ENCODE measurements at regions not wholly inside any gene's neighbourhood (a gene's known extent, or its start where the extent isn't known, plus 50 kb on each side); places are given as distances from the start of the nearest gene placed in this dataset.

GRCh38 chr4:84070289-84070688 lies 428.8 kb downstream of the NKX6-1 start:
- CTCF ChIA-PET = interaction anchor here (0.6 kb wide), 1 partner anchor 972 kb away, joined by 4 read pairs; no protein-coding TSS in a partner anchor
- WGBS, 2 experiments (ENCODE audit: extremely low coverage in 2 of 2, insufficient read length in 1 of 2) = 4% methylated on average over 3 of the region's 11 CpGs; no CpG with 5 or more reads in 1 of the 2 experiments

More at GRCh38 chr4:84070289-84070688, 428.8 kb downstream of the NKX6-1 start:
- H2AFZ ChIP-seq (replicated peaks; ENCODE audit: low read length, poor library complexity) = peak overlapping the region; percentile 41
- H3K18ac ChIP-seq (ENCODE audit: low read depth, low read length) = no peak overlapping the region
- DNase-seq (no peak), ATAC-seq (ENCODE audit: low read depth) (no peak)
- H3K56ac ChIP-seq (ENCODE audit: extremely low read depth, insufficient read depth, low read length) = no peak overlapping the region
- H4K8ac ChIP-seq (ENCODE audit: low read depth in 2 of 2, low read length in 2 of 2) = no peak overlapping the region
- no peak overlapping the region for H3K9ac ChIP-seq (ENCODE audit: low read depth, low read length)
- intact Hi-C loops (cut with micrococcal nuclease) (no loop called here), dilution Hi-C loops (cut with HindIII; ENCODE audit: low sequenced_read_pairs, unreplicated experiment) (no loop called here), in situ Hi-C loops (cut with MboI; ENCODE audit: low sequenced_read_pairs) (no loop called here)
- TF ChIP-seq ELK1 (IDR thresholded peaks at IDR 0.05; ENCODE audit: borderline replicate concordance, low read depth, low read length) (no peak), MXI1 (IDR thresholded peaks at IDR 0.05; ENCODE audit: borderline replicate concordance, low read depth, low read length) (no peak), USF2 (IDR thresholded peaks at IDR 0.05; ENCODE audit: low read depth, low read length) (no peak), CHD1 (IDR thresholded peaks at IDR 0.05; ENCODE audit: low read depth, low read length) (no peak)
- TF ChIP-seq, protein P1, sequence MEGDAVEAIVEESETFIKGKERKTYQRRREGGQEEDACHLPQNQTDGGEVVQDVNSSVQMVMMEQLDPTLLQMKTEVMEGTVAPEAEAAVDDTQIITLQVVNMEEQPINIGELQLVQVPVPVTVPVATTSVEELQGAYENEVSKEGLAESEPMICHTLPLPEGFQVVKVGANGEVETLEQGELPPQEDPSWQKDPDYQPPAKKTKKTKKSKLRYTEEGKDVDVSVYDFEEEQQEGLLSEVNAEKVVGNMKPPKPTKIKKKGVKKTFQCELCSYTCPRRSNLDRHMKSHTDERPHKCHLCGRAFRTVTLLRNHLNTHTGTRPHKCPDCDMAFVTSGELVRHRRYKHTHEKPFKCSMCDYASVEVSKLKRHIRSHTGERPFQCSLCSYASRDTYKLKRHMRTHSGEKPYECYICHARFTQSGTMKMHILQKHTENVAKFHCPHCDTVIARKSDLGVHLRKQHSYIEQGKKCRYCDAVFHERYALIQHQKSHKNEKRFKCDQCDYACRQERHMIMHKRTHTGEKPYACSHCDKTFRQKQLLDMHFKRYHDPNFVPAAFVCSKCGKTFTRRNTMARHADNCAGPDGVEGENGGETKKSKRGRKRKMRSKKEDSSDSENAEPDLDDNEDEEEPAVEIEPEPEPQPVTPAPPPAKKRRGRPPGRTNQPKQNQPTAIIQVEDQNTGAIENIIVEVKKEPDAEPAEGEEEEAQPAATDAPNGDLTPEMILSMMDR (conservative IDR thresholded peaks at IDR 0.05; ENCODE audit: low read depth, low read length) = no peak
- no peaks in the 10 kb centered on the region for H3K27me3 ChIP-seq (ENCODE audit: control insufficient read depth, insufficient read depth, low read length)
- H3K9me3 ChIP-seq (ENCODE audit: control insufficient read depth, insufficient read depth, low read length) = no peaks in the 10 kb centered on the region
- no peak overlapping the region for H3K4me3 ChIP-seq (ENCODE audit: insufficient read depth, low read depth, low read length)
- BruUV-seq (replicated peaks) = no TSS peak
- H3K79me1 ChIP-seq (ENCODE audit: low read depth in 1 of 2, low read length in 2 of 2) = no peaks in the 10 kb centered on the region
- no peak overlapping the region for H2AK9ac ChIP-seq (replicated peaks; ENCODE audit: low read depth, low read length, poor library complexity)
- no peak overlapping the region for H2BK15ac ChIP-seq (ENCODE audit: low read depth, low read length)
- H4K5ac ChIP-seq (ENCODE audit: low read depth, low read length) = no peak overlapping the region
- H3K4ac ChIP-seq (ENCODE audit: low read depth, low read length) = no peak overlapping the region
- H3K23ac ChIP-seq (ENCODE audit: low read depth, low read length) = no peak overlapping the region
- H2BK120ac ChIP-seq (ENCODE audit: low read depth, low read length) = no peak overlapping the region
- H2BK5ac ChIP-seq (ENCODE audit: low read depth, low read length, poor library complexity, severe bottlenecking) = no peak overlapping the region
- no peaks in the 10 kb centered on the region for H3K4me1 ChIP-seq (ENCODE audit: control insufficient read depth, insufficient read depth, low read length)
- H3K4me2 ChIP-seq (ENCODE audit: low read depth, low read length) = no peak overlapping the region
- no peaks in the 10 kb centered on the region for H4K20me1 ChIP-seq (ENCODE audit: insufficient read depth, low read length)
- H2BK20ac ChIP-seq (ENCODE audit: low read depth, low read length) = no peak overlapping the region
- H2AK5ac ChIP-seq (ENCODE audit: low read depth, low read length) = no peak overlapping the region
- no peak overlapping the region for H3K14ac ChIP-seq (replicated peaks; ENCODE audit: low read depth, low read length)
- no peaks in the 10 kb centered on the region for H3K9me1 ChIP-seq (ENCODE audit: insufficient read depth, low read length)
- no peak overlapping the region for H4K91ac ChIP-seq (ENCODE audit: insufficient read depth, low read depth, low read length)
- POLR2A ChIA-PET (ENCODE audit: unreplicated experiment) = no interaction called here
- H3K27ac ChIP-seq (ENCODE audit: insufficient read depth, low read length) = no peak overlapping the region
- H3K36me3 ChIP-seq (ENCODE audit: control insufficient read depth, insufficient read depth, low read length) = no peaks in the 10 kb centered on the region

All from IMR-90 (cell line).